IMR-90 (cell line): ENCODE measurements at regions not wholly inside any gene's neighbourhood (a gene's known extent, or its start where the extent isn't known, plus 50 kb on each side); places are given as distances from the start of the nearest gene placed in this dataset.

ENCODE experiments used
- ELK1 ChIP-seq: fragments of 150-350 bp; IDR thresholded peaks from 2 replicates; pipeline ENCODE4 v1.6.1; 2016; ENCODE audit warnings: low read depth, mild to moderate bottlenecking, low read length, moderate library complexity, borderline replicate concordance
- MAFK ChIP-seq: IDR thresholded peaks from 2 replicates; pipeline ENCODE4 v1.6.1; 2012; ENCODE audit warnings: low read depth, low read length, improper control_type of control experiment
- MAZ ChIP-seq: IDR thresholded peaks from 2 replicates; pipeline ENCODE4 v1.6.1; 2012; ENCODE audit warnings: low read depth, mild to moderate bottlenecking, low read length, improper control_type of control experiment, moderate library complexity, borderline replicate concordance
- TF ChIP-seq, protein P1 (sequence below): conservative IDR thresholded peaks from 2 replicates; pipeline ENCODE4 v1.5.1; 2012; ENCODE audit warnings: mild to moderate bottlenecking, low read depth, low read length, improper control_type of control experiment

DNA sequence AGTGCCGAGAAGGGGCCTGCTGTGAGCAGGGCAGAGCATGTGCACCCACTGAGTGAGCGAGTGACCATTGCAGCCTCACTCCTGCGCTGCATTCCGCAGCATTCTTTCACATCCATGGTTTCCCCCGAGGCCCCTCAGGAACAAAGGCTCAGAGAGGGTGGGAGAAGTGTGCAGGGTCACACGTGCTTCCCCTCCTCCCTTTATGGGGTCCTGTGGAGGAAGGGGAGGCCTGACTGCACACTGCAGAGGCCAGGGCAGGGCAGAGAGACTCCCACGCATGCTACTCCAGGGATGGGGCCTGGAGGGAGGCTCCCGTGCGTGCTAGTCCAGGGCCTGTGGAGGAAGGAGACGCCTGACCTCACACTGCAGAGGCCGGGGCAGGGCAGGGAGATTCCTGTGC is 63.2 kb downstream of the DIO3 start:
- TF ChIP-seq ELK1 (no peak), MAFK (no peak), MAZ (no peak)
- TF ChIP-seq, protein P1, sequence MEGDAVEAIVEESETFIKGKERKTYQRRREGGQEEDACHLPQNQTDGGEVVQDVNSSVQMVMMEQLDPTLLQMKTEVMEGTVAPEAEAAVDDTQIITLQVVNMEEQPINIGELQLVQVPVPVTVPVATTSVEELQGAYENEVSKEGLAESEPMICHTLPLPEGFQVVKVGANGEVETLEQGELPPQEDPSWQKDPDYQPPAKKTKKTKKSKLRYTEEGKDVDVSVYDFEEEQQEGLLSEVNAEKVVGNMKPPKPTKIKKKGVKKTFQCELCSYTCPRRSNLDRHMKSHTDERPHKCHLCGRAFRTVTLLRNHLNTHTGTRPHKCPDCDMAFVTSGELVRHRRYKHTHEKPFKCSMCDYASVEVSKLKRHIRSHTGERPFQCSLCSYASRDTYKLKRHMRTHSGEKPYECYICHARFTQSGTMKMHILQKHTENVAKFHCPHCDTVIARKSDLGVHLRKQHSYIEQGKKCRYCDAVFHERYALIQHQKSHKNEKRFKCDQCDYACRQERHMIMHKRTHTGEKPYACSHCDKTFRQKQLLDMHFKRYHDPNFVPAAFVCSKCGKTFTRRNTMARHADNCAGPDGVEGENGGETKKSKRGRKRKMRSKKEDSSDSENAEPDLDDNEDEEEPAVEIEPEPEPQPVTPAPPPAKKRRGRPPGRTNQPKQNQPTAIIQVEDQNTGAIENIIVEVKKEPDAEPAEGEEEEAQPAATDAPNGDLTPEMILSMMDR: no peak
